Neutrophil (primary cell): ENCODE measurements at regions not wholly inside any gene's neighbourhood (a gene's known extent, or its start where the extent isn't known, plus 50 kb on each side); places are given as distances from the start of the nearest gene placed in this dataset.

ENCODE experiments used
- H3K27ac ChIP-seq: fragments of 200-600 bp; sonication (generic); 2 replicates; pipeline ENCODE4 v1.5.1; 2016; ENCODE audit warnings: mild to moderate bottlenecking, moderate library complexity
- H3K27me3 ChIP-seq: fragments of 200-600 bp; sonication (generic); 2 replicates; pipeline ENCODE4 v1.6.0; 2016; ENCODE audit warnings: mild to moderate bottlenecking
- H3K36me3 ChIP-seq: fragments of 200-600 bp; sonication (generic); 2 replicates; pipeline ENCODE4 v1.5.1; 2017
- H3K4me1 ChIP-seq, 2 experiments: fragments of 200-600 bp in 1 of 2; sonication (generic) in 1 of 2; 1 replicate in 1 of 2; 2 replicates in 1 of 2; pipeline versions ENCODE4 v1.5.1 to v1.6.1; 2013 to 2016; ENCODE audit warnings: low read depth in 1 of 2, low read length in 1 of 2, mild to moderate bottlenecking in 1 of 2, moderate library complexity in 1 of 2; ENCODE audit not compliant: control insufficient read depth in 1 of 2, insufficient read depth in 1 of 2
- H3K4me3 ChIP-seq, 2 experiments: fragments of 200-600 bp in 1 of 2; sonication (generic) in 1 of 2; 1 replicate in 1 of 2; 2 replicates in 1 of 2; pipeline ENCODE4 v1.5.1; 2013 to 2016; ENCODE audit warnings: low read depth in 1 of 2, low read length in 1 of 2, mild to moderate bottlenecking in 1 of 2, moderate library complexity in 1 of 2
- H3K9me3 ChIP-seq: fragments of 200-600 bp; sonication (generic); 2 replicates; pipeline ENCODE4 v1.5.1; 2016
- CTCF ChIP-seq: fragments of 200-600 bp; sonication (generic); IDR thresholded peaks from 2 replicates; pipeline ENCODE4 v1.5.1; 2016; ENCODE audit warnings: antibody characterized with exemption

DNA sequence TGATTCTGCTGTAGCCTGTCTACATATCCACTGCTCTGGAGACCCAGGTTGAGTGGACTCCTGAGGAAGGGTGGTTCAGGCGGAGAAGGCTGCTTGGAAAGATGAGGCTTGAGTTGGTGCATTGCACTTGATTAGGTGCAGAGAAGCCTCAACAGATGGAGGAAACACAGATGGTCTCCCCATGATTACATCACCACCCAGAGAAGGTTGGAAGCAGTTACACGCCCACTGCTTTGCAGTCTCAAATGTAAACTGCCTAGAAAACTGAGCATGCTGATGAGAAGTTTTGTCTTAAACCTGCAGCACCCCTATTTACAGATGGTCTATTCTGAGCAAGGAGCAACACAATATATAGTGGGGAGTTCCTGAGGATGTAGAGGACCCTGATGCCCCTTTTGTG lies 266.6 kb downstream of the PIK3R1 start:
- Histone ChIP-seq H3K4me1 (no peaks in the 10 kb centered on the region), H3K36me3 (no peaks in the 10 kb centered on the region)
- TF ChIP-seq CTCF = no peak

GRCh38 chr5:68484307-68485068 lies 268.9 kb downstream of the PIK3R1 start:
- Histone ChIP-seq H3K4me3 (no peak overlapping the region), H3K4me1 (no peaks in the 10 kb centered on the region), H3K27me3 (no peaks in the 10 kb centered on the region), H3K9me3 (no peaks in the 10 kb centered on the region), H3K27ac (no peak overlapping the region), H3K36me3 (no peaks in the 10 kb centered on the region)
- TF ChIP-seq CTCF = no peak

More for the DNA sequence above, 266.6 kb downstream of the PIK3R1 start:
- Histone ChIP-seq H3K9me3 (no peaks in the 10 kb centered on the region), H3K27ac (no peak overlapping the region), H3K27me3 (no peaks in the 10 kb centered on the region), H3K4me3 (no peak overlapping the region)

DNA sequence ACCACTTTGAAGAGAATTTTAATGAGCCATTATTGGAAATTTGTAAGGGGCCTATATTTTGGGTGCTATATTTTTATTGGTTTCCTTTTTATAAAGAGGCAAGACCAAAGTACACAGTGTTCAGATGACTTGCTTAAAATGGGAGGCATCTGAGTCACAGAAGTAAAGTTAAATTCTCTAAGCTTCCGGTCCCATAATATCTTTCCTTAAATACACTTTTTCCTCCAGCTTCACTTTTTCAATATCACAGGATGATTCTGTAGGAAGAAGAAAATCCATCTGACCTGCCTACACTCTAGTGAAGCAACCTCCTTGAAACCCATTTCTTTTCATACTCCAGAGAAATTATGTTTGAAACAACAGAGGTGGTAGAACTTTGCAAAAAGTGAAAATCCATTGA lies 274.0 kb downstream of the PIK3R1 start:
- no peak for TF ChIP-seq CTCF

GRCh38 chr5:68490406-68490805 lies 274.9 kb downstream of the PIK3R1 start:
- Histone ChIP-seq H3K36me3 (no peaks in the 10 kb centered on the region), H3K27ac (no peak overlapping the region), H3K27me3 (no peaks in the 10 kb centered on the region), H3K4me3 (no peak overlapping the region), H3K4me1 (no peaks in the 10 kb centered on the region), H3K9me3 (no peaks in the 10 kb centered on the region)
- TF ChIP-seq CTCF = no peak

More for the DNA sequence above, 274.0 kb downstream of the PIK3R1 start:
- Histone ChIP-seq H3K9me3 (no peaks in the 10 kb centered on the region), H3K4me3 (no peak overlapping the region), H3K4me1 (no peaks in the 10 kb centered on the region), H3K27ac (no peak overlapping the region), H3K36me3 (no peaks in the 10 kb centered on the region), H3K27me3 (no peaks in the 10 kb centered on the region)

- Histone ChIP-seq H3K9me3 (peaks cover 3% of the 10 kb centered on the region), H3K36me3 (no peaks in the 10 kb centered on the region), H3K27me3 (no peaks in the 10 kb centered on the region), H3K4me1 (no peaks in the 10 kb centered on the region), H3K27ac (no peak overlapping the region), H3K4me3 (no peak overlapping the region)
- TF ChIP-seq CTCF = no peak
Measured at GRCh38 chr5:68494771-68495170, 279.2 kb downstream of the PIK3R1 start.
